Gastroesophageal sphincter (tissue), 3 donors: ENCODE measurements at regions not wholly inside any gene's neighbourhood (a gene's known extent, or its start where the extent isn't known, plus 50 kb on each side); places are given as distances from the start of the nearest gene placed in this dataset.

Experiments used
- CTCF ChIP-seq, 4 experiments: fragments of 200-600 bp in 2 of 4; fragments of 450-650 bp in 2 of 4; sonication (generic) in 1 of 4; IDR thresholded peaks; one replicate each; pipeline ENCODE4 v1.5.1; 2017 to 2019; ENCODE audit warnings: antibody characterized with exemption in 4 of 4, mild to moderate bottlenecking in 2 of 4, moderate library complexity in 2 of 4
- EP300 ChIP-seq: sonication (generic); formaldehyde crosslinking; IDR thresholded peaks from one replicate; pipeline ENCODE4 v1.6.1; 2017; ENCODE audit warnings: antibody characterized with exemption, mild to moderate bottlenecking
- POLR2A ChIP-seq, 2 donors: fragments of 450-650 bp; IDR thresholded peaks; one replicate each; pipeline ENCODE4 v1.6.1; 2017; ENCODE audit warnings: antibody characterized with exemption in 2 of 2, mild to moderate bottlenecking in 2 of 2, moderate library complexity in 1 of 2
- POLR2AphosphoS5 ChIP-seq: sonication (generic); formaldehyde crosslinking; IDR thresholded peaks from one replicate; pipeline ENCODE4 v1.6.1; 2017; ENCODE audit warnings: antibody characterized with exemption

- TF ChIP-seq POLR2AphosphoS5 (no peak), CTCF (IDR thresholded peaks at IDR 0.05) (no peak), POLR2A (IDR thresholded peaks at IDR 0.05) (no peak), EP300 (no peak)
Observed at GRCh38 chr5:88388476-88389337, 120.1 kb upstream of the TMEM161B start.
